NCI-H2171 treated with DMSO at 0.1 percent for 48 hours (cell line): ENCODE measurements at regions not wholly inside any gene's neighbourhood (a gene's known extent, or its start where the extent isn't known, plus 50 kb on each side); places are given as distances from the start of the nearest gene placed in this dataset.

Experiments used
- DNase-seq: peaks from one replicate; lab custom pipeline; 2025; lab: John Stamatoyannopoulos, UW

DNA sequence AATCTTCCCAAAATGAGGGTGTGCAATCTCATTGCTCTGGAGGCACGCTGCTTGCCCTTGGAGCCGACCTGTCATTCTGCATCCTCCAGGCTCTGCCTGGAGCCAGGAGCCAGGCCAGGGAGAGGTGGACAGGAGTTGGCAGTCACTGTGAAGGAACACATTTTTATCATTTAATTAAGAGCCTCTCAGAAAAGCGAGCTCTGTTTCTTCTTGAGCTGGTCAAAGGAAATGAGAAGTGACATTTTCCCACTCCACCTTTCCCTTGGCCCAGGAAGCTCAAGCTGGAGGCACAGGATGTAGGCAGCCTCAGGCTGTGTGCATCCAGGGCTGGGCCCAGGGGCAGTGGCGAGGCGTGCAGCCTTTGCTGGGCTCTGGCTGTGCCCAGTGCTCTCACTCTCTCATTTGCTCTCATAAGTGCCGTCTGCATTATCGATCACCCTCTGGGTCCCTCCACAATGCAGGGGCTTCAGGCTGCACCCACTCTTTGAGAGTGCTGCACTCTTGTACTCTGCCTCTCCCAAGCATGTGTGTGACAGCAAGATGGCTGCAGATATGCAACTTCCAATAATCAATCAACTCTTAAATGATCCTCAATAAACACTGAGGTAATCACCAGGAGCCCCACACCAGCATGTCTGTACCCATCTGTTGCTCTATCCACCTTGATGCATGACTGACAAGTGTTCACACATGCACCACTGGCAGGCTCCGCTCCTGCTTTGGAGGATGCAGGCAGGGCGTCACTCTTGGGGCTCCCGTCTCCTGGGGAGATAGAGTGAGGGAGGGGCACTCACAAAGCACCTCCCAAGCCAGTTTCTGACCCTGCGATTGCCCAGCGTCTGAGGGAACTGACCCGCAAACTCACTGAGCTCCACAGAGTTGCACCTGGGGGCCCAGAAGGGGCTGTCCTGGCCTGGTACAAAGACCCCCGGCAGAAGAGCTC, 171.4 kb downstream of the ZNF248 start:
- no peak for DNase-seq

DNA sequence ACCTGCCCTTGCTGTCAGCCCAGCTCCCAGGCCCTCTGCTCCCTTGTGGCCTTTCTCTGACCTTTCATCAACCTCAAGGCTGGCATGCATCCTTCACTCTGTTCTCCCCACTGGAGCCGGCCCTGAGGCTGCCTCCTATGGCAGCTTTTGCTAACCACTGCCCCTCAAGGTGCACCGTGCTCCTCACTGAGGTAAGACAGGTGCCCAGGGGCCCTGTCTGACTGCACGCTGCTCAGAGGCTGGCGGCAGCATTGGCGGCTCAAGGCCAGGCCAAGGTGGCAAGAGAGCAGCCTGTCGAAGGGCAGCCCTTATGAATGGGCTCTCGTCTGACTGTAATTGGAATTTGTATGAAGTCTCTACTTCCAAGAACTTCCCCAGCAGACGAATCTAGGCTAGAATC, 172.6 kb downstream of the ZNF248 start:
- no peak for DNase-seq

DNA sequence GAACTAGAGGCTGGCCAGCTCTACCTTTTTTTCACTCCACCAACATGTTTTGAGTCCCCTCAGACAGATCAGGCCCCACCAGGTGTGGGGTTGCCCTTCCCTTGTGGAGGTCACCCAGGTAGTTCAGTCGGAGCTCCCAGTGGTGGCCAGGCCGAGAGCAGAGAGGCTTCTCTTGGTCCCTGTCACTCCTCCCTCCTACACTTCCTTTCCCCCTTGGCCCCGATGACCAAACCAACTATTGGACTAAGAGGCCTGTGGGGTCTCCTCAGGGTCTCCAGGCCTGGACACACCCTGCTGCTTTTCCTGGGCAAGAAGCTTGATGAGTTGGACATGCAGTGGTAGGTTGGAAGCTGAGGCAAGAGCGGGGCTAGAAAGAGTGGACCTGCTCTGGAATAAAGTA, 174.8 kb downstream of the ZNF248 start:
- DNase-seq: no peak

DNA sequence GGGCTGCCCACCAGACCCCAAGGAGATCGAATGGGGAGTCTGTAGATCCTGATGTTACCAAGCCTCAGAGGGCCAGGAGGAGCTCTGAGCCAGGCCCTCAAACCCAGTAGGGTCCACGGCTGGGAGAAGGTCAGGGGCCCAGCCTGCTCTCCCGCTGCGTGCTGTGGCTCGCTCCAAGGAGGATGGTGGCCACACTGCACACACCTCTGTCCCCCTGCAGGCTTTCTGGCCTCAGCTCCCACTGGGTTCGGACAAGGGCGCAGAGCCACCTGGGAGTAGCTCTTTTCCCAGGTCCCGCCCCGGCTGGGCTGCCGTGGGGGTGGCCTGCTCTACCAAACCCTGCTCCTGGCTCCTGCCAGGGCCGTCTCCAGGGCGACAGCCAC, 175.8 kb downstream of the ZNF248 start:
- DNase-seq: no peak

DNA sequence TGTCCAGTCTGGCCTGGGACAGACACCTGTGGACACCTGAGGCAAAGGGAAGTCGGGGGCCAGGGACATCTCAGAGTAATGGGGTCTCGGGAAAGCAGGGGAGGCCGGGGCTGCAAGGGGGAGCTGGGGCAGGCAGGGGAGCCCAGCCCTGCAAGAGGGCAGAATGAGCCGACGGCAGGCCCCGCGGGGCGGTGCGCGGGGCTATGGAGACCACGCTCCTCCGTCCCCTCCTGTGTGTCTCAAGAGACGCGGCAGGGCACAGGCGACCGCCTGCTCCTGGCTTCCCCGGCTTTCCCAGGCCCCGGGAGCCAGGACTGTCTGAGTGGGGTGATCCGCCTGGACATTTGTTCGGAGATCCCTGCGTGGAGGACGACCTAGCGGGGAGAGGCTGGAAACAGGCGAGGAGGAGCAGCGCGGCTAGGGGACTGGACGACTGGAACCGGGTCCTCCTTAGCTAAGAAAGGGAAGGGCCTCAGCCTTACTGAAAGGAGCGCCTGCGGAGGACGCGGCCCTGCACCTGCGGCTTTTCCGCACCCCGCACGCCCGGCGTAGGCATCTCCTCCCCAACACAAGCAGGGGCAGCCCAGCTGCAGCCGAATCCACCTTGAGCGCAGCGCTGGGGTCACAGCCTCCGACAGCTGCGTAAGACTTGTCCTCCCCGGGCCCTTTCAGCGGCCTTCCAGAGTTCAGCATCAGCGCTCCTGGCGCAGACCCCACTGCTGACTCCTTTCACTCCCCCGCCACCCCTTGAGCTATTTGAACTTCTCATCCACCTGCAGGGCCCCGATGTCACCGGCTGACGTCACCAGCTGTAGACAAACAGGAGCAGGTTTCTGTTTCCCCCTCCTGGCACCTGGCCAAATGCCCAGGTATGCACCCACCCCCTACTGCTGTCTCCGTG, 176.4 kb downstream of the ZNF248 start:
- no peak for DNase-seq

DNA sequence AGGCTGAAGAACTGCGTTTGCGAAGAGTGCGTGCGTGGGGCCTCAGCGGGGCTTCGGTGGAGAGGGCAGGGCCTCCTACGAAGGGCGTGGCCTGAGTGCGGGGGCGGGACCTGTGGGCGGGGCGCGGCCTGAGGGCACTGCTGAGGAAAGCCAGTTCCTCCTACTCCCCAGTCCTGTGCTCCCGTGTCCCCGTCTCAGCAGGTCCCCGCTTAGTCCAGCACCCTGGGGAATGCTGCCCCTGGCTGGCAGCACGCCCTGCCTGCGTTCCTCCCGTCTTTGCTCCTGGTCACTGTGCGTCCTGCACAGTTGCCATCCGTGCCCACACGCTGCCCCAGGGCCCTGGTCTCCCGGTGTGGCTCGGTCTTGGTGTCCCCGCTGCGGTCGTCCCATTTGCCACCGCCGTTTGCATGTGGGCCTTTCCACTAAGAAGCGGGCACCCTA, 177.1 kb downstream of the ZNF248 start:
- no peak for DNase-seq

DNA sequence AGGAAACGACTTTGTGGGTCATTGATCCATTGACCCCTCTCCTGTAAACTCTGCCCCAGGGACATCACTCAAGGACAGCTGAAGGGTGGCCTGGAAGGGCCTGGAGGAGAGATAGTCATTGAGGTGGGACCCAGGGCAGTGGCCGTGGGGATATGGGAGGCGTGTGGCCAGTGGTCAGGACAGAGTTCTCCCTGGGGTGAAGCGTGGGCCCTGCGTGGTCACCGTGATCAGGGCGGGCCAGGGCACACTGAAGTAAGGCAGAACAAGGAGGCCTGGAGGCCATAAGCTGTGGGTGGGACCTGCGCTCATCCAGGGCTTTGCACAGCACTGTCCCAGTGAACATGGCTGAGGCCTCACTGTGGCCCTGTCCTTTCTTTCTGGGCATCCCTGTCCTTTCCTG, 177.9 kb downstream of the ZNF248 start:
- DNase-seq: no peak

DNA sequence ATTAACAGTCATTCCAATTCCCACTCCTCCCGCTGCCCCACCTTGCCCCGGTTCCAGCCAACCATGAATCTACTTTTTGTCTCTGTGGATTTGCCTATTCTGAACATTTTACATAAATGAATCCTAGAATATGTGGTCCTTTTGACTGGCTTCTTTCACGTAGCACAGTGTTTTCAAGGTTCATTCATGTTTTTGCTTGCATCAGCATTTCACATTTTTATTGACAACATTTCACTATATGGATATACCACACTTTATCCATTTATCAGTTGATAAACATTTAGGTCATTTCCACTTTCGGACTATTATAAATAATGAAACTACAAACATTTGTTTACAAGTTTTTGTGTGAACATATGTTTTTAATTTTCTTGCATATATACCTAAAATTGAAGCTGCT, 182.0 kb downstream of the ZNF248 start:
- no peak for DNase-seq

DNA sequence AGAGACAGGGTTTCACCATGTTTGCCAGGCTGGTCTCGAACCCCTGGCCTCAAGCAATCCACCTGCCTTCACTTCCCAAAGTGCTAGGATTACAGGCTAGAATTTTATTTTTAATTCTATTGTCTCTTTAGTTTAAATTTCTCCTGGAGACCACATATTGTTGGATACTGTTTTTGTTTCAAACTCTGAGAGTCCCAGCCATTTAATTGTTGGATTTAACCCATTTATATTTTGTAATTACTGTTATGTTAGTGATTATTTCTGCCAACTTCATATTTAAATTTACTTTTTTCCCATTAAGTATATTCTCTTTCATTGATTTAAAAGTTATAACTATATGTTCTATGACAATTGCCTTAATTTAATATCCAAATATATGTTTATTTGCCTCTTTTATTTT, 185.6 kb downstream of the ZNF248 start:
- no peak for DNase-seq

DNA sequence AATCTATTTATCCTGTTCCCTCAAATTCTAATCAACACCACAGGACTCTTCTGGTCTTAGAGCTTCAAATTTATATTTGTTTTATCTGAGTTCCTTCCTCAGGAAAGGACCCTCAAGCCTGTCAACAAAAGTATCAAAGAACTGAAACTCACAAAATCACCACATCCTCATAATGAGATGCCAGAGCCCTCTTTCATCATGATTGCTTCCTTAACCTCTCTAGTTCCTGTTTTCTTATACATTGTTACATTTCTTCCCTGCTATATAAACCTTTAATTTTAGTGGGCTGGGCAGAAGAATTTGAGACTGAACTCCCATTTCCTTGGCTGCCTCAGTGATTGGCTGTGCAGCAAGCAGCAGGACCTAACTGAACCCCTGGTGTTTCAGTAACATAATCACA, 189.7 kb downstream of the ZNF248 start:
- DNase-seq: no peak

DNA sequence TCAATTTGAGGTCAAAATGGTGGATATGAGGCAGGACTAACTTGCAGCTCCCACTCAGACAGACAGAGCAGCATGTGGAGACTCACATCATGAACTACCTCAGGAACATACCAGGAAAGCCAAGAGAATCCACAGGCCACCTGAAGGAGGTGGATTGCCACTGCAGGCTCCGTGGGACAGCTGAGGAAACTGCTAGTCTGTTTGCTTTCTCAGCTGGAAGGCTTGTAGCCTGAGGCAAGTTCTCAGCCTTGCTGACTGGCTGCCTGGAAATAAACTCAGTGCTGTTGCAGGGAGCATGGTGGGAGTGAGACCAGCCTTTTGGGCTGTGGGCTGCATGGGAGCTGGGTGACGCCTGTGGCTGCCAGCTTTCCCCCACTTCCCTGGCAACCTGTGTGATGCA, 202.9 kb downstream of the ZNF248 start:
- DNase-seq: no peak

DNA sequence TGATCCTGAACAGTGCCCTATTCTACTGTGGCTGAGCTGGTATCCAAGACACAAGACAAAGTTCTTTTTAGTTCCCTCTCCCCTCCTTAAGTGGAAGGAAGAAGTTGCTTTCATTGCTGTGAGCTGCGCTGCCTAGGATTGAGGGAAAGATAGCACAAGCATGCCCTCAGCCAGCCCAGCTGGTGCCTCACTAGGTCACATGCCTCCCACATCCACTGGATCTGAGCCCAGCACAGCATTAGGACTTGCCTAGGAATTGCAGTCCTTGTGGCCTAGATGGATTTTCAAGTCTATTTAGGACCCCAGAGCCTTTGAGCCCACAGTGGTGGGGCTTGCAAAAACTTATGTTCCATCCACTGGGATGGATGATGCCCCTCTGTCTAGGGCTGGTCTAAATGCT, 214.2 kb downstream of the ZNF248 start:
- DNase-seq: no peak

DNA sequence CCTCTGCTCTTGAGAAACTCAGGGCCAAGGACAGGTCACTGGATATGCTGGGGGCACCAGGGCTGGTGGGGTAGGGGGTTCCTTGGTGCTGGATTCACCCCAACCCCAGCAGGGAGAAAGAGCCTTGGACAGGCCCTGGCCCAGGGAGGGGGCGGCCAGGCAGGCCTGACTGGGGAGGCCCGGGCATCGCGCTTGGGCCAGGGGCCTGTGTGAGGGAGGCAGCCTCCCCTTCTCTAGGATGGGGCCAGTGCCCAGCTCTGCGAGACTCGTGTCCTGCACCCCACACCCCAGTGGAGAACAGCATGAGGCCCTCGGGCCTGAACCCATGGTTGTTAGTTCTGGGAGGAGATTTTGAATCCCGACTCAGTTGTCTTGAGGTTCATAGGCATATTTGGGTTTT, 217.1 kb downstream of the ZNF248 start:
- DNase-seq: no peak

DNA sequence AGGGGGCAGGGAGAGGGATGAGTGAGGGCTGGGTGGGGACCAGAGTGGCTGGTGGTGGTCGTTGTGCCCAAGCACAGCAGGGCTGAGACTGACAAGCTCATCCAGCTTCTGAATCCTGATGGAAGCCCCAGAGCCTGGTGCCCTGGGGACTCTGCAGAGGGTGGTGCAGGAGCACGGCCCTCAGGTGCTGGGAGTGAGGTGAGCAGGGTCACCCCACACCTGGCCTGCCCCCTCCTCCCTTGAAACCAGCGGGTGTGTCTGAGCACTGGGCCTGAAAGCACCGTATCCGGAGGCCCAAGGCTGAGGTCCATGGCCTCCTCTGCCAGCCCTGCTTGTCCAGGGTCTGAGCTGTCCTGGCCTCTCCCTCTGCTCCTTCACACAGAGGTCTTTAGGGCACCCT, 218.2 kb downstream of the ZNF248 start:
- DNase-seq: no peak

DNA sequence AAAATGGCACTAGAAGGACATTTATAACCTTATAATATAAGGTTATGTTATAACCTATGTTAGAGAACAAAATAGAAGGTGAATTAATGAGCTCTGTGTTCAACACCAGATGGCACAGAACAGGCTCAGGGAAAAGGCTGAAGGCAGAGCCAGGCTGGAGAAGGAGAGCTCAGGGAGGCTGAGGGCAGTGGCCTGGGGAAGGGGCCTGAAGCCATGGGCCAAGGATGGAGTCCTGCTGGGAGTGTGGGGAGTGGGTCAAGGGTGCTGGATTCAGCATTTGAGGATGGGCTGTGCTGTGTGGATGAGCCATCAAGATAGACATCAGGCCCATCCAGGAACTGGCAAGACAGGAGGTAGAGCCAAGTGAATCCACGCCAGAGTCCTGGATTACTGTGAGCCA, 218.8 kb downstream of the ZNF248 start:
- DNase-seq: no peak

DNA sequence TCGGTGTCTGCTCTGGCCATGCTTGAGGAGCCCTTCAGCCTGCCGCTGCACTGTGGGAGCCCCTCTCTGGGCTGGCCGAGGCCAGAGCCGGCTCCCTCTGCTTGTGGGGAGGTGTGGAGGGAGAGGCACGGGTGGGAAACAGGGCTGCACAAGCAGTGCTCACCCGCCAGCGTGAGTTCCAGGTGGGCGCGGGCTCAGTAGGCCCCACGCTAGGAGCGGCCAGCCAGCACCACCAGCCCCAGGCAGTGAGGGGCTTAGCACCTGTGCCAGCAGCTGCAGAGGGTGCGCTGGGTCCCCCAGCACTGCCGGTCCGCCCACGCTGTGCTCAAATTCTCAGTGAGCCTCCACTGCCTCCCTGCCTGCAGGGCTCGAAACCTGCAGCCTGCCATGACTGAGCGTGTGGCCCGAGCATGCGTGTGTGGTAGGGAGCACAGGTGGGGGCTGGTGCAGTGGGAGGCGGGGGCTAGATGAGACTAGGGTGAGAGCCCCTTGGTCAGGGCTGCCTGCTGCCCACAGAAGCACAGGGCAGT, 223.0 kb downstream of the ZNF248 start:
- DNase-seq: no peak

DNA sequence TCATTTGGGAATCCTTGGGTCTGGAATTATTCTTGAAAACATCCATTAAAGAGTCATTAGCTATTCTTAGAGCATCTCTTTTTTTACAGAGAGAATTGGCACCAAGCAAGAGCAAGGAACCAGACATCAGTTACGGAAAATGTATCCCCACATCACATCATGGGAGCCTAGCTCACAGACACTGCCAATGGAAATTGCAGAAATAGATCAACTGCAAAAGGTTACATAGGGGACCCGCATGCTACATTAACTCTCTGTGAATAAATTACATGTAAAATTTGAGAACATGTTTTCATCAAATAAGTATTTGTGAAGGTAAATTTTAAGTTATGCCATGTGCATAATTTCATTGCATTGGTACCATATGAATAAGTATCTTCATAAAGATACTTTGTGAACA, 224.8 kb downstream of the ZNF248 start:
- peak; percentile 23 for DNase-seq

DNA sequence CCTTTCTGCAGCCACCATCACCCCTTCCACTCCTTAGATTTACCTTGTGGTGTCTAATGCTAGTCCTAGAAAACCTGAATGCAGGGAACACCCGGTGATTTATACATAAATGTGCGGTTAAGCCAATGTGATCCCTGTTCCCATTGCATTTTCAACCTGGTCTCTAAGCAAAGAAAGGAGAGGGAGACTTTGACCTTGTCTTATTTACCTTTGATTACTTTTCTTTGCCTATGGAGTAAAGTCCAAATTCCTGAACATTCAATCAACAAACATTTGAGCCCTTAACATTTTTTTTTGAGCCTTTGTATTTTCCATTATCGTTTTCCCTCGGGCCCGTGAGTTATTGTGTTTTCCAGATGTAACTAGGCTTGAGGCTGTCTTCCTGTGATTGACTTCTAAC, 233.9 kb downstream of the ZNF248 start:
- DNase-seq: no peak

DNA sequence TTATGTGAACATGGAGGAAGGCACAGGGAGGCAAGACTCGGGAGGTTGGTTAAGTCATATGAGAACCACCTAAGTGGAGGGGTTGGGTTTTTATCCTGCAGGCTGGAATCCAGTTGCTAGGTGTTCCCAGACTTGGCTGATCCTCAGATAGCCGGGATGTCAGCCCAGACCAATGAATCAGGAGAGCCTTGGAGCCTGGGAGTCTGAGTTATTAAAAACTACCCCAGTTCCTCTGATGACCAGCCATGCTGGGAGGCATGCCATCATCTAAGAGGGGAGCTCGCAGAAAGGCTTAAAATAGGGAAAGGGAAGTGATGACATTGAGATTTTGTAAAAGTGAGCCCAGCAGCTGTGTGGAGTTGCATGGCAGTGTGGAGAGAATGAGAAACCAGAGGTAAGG, 238.1 kb downstream of the ZNF248 start:
- DNase-seq: no peak

DNA sequence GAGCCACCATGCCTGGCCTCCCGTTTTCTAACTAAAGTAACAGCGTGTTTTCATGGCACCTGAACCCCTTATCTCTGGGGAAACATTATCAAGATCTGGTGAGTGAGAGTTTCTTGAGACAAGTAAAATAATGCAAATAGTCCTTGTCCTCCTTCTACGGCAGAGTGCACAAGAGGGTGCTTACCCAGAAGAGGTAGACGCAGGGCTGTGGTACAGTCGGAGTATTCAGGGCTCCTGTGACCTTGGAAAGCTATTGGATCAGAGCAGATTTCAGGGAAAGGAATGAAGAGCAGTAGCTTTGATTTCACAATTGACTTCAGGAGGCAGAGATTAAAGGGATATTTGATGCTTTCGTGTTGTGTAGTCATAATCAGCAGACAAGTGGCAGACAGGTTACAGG, 269.1 kb downstream of the ZNF248 start:
- DNase-seq: no peak

DNA sequence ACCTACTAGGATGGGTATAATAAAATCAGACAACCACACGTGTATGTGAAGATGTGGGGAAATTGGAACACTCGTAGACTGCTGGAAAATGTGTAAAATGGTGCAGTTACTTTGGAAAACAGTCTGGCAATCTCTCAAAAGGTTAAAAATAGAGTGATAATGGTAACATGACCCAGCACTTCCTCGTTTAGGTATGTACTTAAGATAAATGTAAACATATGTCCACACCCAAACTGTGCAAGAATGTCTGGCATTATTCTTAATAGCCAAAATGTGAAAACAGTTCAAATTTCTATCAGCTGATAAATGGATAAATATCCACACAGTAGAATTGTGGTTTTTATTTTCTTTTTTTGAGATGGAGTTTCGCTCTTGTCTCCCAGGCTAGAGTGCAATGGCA, 272.8 kb downstream of the ZNF248 start:
- no peak for DNase-seq

DNA sequence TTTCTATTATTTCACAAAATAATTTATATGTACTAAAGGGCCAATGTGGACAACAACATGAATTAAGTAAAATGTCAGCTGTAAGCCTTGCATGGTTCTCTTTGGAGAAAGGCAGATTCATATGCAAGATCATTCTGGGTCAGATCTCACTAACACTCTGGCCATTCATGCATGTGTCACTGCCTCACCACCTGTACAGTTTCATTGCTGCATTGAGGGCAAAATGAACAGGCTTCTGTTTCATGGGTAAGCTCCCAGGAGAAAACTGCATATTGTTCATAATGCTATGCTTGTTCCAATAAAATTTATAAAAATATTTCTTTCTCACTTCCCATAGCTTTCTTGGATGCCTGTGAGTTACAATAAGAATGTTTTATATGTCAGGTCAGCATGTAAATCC, 275.2 kb downstream of the ZNF248 start:
- no peak for DNase-seq

DNA sequence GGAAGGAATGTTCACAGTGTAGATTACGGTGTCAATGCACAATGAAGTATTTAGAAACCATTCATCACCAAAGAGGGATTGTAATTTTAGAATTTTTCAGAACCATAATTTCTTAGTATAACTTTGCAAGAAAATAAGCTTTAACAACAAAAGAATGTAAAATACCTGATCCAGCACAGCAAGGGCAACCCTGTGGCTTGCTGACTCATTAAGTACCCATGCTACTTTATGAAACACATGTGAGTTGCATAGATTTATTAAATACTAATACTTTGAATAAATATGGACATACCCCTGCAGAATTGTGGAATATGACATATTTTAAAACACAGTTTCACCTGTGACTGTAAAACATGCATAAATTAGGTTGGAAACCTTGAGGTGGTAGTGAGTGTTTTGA, 281.3 kb downstream of the ZNF248 start:
- DNase-seq: no peak
